B cell (primary cell): ENCODE measurements at regions not wholly inside any gene's neighbourhood (a gene's known extent, or its start where the extent isn't known, plus 50 kb on each side); places are given as distances from the start of the nearest gene placed in this dataset.

Experiments
- ATAC-seq: fragments of 200-7000 bp; cut with Tn5 transposase; one replicate; pipeline ENCODE4 v1.10.0; 2021; ENCODE audit warnings: low read depth, mild to moderate bottlenecking, moderate number of reproducible peaks, moderate library complexity
- CTCF ChIA-PET: fragments of 350-600 bp; sonication (Branson Sonifier 250); formaldehyde crosslinking; loops from one replicate; lab custom pipeline; 2021; ENCODE audit warnings: antibody characterized with exemption, inconsistent platforms; lab: Charles Lee
- POLR2A ChIA-PET: fragments of 350-600 bp; sonication (Branson Sonifier 250); formaldehyde crosslinking; loops from one replicate; lab custom pipeline; 2021; ENCODE audit warnings: antibody characterized with exemption; lab: Charles Lee
- DNase-seq: peaks from one replicate; pipeline ENCODE4 v3.0.0; 2013
- H2AFZ ChIP-seq: 2 replicates; pipeline ENCODE4 v1.6.1; 2012; ENCODE audit warnings: mild to moderate bottlenecking, low read depth, low read length; ENCODE audit not compliant: insufficient read depth, poor library complexity, severe bottlenecking
- H3K27ac ChIP-seq, 2 donors: 1 replicate in 1 of 2; 2 replicates in 1 of 2; pipeline ENCODE4 v1.5.1; 2012 to 2013; ENCODE audit warnings: low read length in 2 of 2, mild to moderate bottlenecking in 2 of 2, moderate library complexity in 1 of 2
- H3K27me3 ChIP-seq, 4 experiments: fragments of 200-600 bp in 1 of 4; sonication (generic) in 1 of 4; replicated peaks in 1 of 4; 1 replicate in 2 of 4; 2 replicates in 2 of 4; pipeline versions ENCODE4 v1.6.1 to v1.7.0; 2013 to 2016; ENCODE audit warnings: low read length in 3 of 4, mild to moderate bottlenecking in 2 of 4, mixed read lengths in 1 of 4, moderate library complexity in 1 of 4; ENCODE audit not compliant: insufficient read depth in 4 of 4, control insufficient read depth in 3 of 4; ENCODE audit errors: control extremely low read depth in 1 of 4
- H3K36me3 ChIP-seq, 2 experiments: replicated peaks in 1 of 2; 1 replicate in 1 of 2; 2 replicates in 1 of 2; pipeline versions ENCODE4 v1.6.1 to v1.7.1; 2013; ENCODE audit warnings: low read length in 1 of 2; ENCODE audit not compliant: insufficient read depth in 2 of 2, control insufficient read depth in 1 of 2; ENCODE audit errors: control extremely low read depth in 1 of 2, extremely low read depth in 1 of 2
- H3K4me1 ChIP-seq, 2 donors: fragments of 200-600 bp in 1 of 2; sonication (generic) in 1 of 2; 1 replicate in 1 of 2; 2 replicates in 1 of 2; pipeline versions ENCODE4 v1.5.1 to v1.6.1; 2013 to 2017; ENCODE audit warnings: low read length in 2 of 2; ENCODE audit not compliant: control insufficient read depth in 2 of 2, insufficient read depth in 2 of 2
- H3K4me2 ChIP-seq: replicated peaks from 2 replicates; pipeline ENCODE3; 2012; ENCODE audit warnings: mild to moderate bottlenecking, low read depth, low read length; ENCODE audit not compliant: poor library complexity, severe bottlenecking
- H3K4me3 ChIP-seq, 5 experiments: fragments of 200-600 bp in 1 of 5; sonication (generic) in 1 of 5; 1 replicate in 3 of 5; 2 replicates in 2 of 5; pipeline versions ENCODE4 v1.5.1 to v1.7.0; 2011 to 2016; ENCODE audit warnings: low read length in 4 of 5, mild to moderate bottlenecking in 4 of 5, low read depth in 2 of 5, control low read depth in 1 of 5, moderate library complexity in 1 of 5; ENCODE audit not compliant: insufficient read depth in 1 of 5; ENCODE audit errors: control extremely low read depth in 1 of 5, extremely low read depth in 1 of 5
- H3K79me2 ChIP-seq: fragments of 200-600 bp; sonication (generic); one replicate; pipeline ENCODE4 v1.6.0; 2016; ENCODE audit warnings: low read length; ENCODE audit not compliant: control insufficient read depth, insufficient read depth
- H3K9ac ChIP-seq: fragments of 200-600 bp; sonication (generic); 2 replicates; pipeline ENCODE4 v1.6.1; 2017; ENCODE audit warnings: mild to moderate bottlenecking, low read length, moderate library complexity
- H3K9me3 ChIP-seq, 3 donors: one replicate each; pipeline versions ENCODE4 v1.6.1 to v1.7.1; 2013; ENCODE audit warnings: low read length in 2 of 3; ENCODE audit not compliant: control insufficient read depth in 2 of 3, insufficient read depth in 1 of 3; ENCODE audit errors: control extremely low read depth in 1 of 3
- H4K20me1 ChIP-seq: 2 replicates; pipeline ENCODE4 v1.6.0; 2012; ENCODE audit warnings: mild to moderate bottlenecking, low read length; ENCODE audit not compliant: insufficient read depth, control insufficient read depth, poor library complexity, severe bottlenecking
- H3K27ac Mint-ChIP-seq: one replicate; pipeline ENCODE4 v1.8.0; 2021; ENCODE audit warnings: mixed read lengths
- H3K27me3 Mint-ChIP-seq: one replicate; pipeline ENCODE4 v1.8.0; 2021; ENCODE audit warnings: mixed read lengths
- H3K4me1 Mint-ChIP-seq: one replicate; pipeline ENCODE4 v1.8.0; 2021; ENCODE audit warnings: mixed read lengths
- H3K4me3 Mint-ChIP-seq: one replicate; pipeline ENCODE4 v1.8.0; 2021; ENCODE audit warnings: mixed read lengths
- H3K9me3 Mint-ChIP-seq: one replicate; pipeline ENCODE4 v1.8.0; 2022; ENCODE audit warnings: mixed read lengths; ENCODE audit not compliant: insufficient read depth
- CTCF ChIP-seq: fragments of 200-600 bp; IDR thresholded peaks from one replicate; pipeline ENCODE4 v1.8.0; 2022; ENCODE audit warnings: antibody characterized with exemption, mild to moderate bottlenecking
- EZH2 ChIP-seq: IDR thresholded peaks from 2 replicates; pipeline ENCODE4 v1.6.1; 2012; ENCODE audit warnings: borderline replicate concordance, low read depth, mild to moderate bottlenecking, moderate library complexity, low read length; ENCODE audit not compliant: insufficient read depth, poor library complexity, severe bottlenecking
- WGBS: methylation state at CpG from one replicate; pipeline ENCODE4 v1.1.5; 2013; ENCODE audit warnings: missing lambda C conversion rate; ENCODE audit not compliant: insufficient coverage; 5-methylcytosine and 5-hydroxymethylcytosine counted together
- intact Hi-C: fragments of 100-400 bp; cut with micrococcal nuclease; formaldehyde crosslinking; loops from one replicate; pipeline ENCODE4 v1.10.0; 2022

GRCh38 chr12:46609273-46609623, 216.5 kb downstream of the SLC38A4 start:
- H3K4me3 ChIP-seq = no peak overlapping the region
- no peaks in the 10 kb centered on the region for H4K20me1 ChIP-seq
- Mint-ChIP-seq H3K4me3 (no peak overlapping the region), H3K27ac (no peak overlapping the region), H3K4me1 (no peaks in the 10 kb centered on the region), H3K27me3 (no peaks in the 10 kb centered on the region), H3K9me3 (peaks cover 7% of the 10 kb centered on the region)
- H3K27me3 ChIP-seq = no peaks in the 10 kb centered on the region
- TF ChIP-seq EZH2 = no peak
- TF ChIP-seq CTCF = no peak
- WGBS = no CpG with 5 or more reads among the region's 1 CpG
- intact Hi-C loops = no loop called here
- no peak overlapping the region for H2AFZ ChIP-seq
- ChIA-PET POLR2A (no interaction called here), CTCF (no interaction called here)
- no peak overlapping the region for H3K9ac ChIP-seq
- no peak for DNase-seq
- H3K4me2 ChIP-seq = no peak overlapping the region
- H3K9me3 ChIP-seq = peaks cover 0 to 5% (median 0%) of the 10 kb centered on the region in 3 donors
- no peak overlapping the region for H3K27ac ChIP-seq
- H3K4me1 ChIP-seq = no peaks in the 10 kb centered on the region
- H3K36me3 ChIP-seq = no peaks in the 10 kb centered on the region
- ATAC-seq = no peak
- H3K79me2 ChIP-seq = no peaks in the 10 kb centered on the region

- WGBS = no CpG with 5 or more reads among the region's 1 CpG
Observed at GRCh38 chr12:46608431-46609272, 217.1 kb downstream of the SLC38A4 start.

More at GRCh38 chr12:46608431-46609272, 217.1 kb downstream of the SLC38A4 start:
- no peaks in the 10 kb centered on the region for H3K27me3 Mint-ChIP-seq
- ATAC-seq (no peak), DNase-seq (no peak)
- ChIA-PET POLR2A (no interaction called here), CTCF (no interaction called here)
- no peak overlapping the region for H3K27ac Mint-ChIP-seq
- Histone ChIP-seq H3K4me1 (no peaks in the 10 kb centered on the region), H3K9me3 (peaks cover 0 to 11% (median 0%) of the 10 kb centered on the region in 3 donors), H3K4me2 (no peak overlapping the region), H3K27me3 (no peaks in the 10 kb centered on the region), H3K36me3 (no peaks in the 10 kb centered on the region), H3K4me3 (no peak overlapping the region), H2AFZ (no peak overlapping the region), H4K20me1 (no peaks in the 10 kb centered on the region), H3K79me2 (no peaks in the 10 kb centered on the region), H3K27ac (no peak overlapping the region), H3K9ac (no peak overlapping the region)
- H3K9me3 Mint-ChIP-seq = peaks cover 7% of the 10 kb centered on the region
- TF ChIP-seq CTCF (no peak), EZH2 (no peak)
- H3K4me3 Mint-ChIP-seq = no peak overlapping the region
- no peaks in the 10 kb centered on the region for H3K4me1 Mint-ChIP-seq
- intact Hi-C loops = no loop called here
